Ecto neural progenitor cell (in vitro differentiated cells): ENCODE measurements at regions not wholly inside any gene's neighbourhood (a gene's known extent, or its start where the extent isn't known, plus 50 kb on each side); places are given as distances from the start of the nearest gene placed in this dataset.
"Not testable (repeated sequence)": the region's sequence is repeated elsewhere in the genome, so short reads cannot be mapped to it uniquely, and the experiment has no call there.

Experiments used
- DNase-seq: peaks from one replicate; pipeline ENCODE4 v3.0.0-alpha.2; 2018; ENCODE audit warnings: low spot score

GRCh38 chr4:181006499-181007260 is 1236.5 kb upstream of the TENM3 start:
- no peak for DNase-seq

- DNase-seq: no peak
Observed at GRCh38 chr4:181007751-181008150, 1235.5 kb upstream of the TENM3 start.

- DNase-seq: no peak
Observed at GRCh38 chr4:181008164-181008563, 1235.0 kb upstream of the TENM3 start.

GRCh38 chr4:181013162-181013561 is 1230.0 kb upstream of the TENM3 start:
- DNase-seq: no peak

- no peak for DNase-seq
Observed at GRCh38 chr4:181017038-181017437, 1226.2 kb upstream of the TENM3 start.

- DNase-seq: no peak
Observed at GRCh38 chr4:181018472-181018871, 1224.7 kb upstream of the TENM3 start.

- no peak for DNase-seq
Observed at GRCh38 chr4:181018913-181019312, 1224.3 kb upstream of the TENM3 start.

GRCh38 chr4:181020456-181020855 is 1222.7 kb upstream of the TENM3 start:
- DNase-seq: no peak

- DNase-seq: no peak
Observed at GRCh38 chr4:181021213-181021612, 1222.0 kb upstream of the TENM3 start.

GRCh38 chr4:181030135-181030921 is 1212.9 kb upstream of the TENM3 start:
- not testable (repeated sequence) for DNase-seq

GRCh38 chr4:181030961-181031360 is 1212.2 kb upstream of the TENM3 start:
- DNase-seq: no peak

GRCh38 chr4:181043486-181043885 is 1199.7 kb upstream of the TENM3 start:
- no peak for DNase-seq

GRCh38 chr4:181046809-181047208 is 1196.4 kb upstream of the TENM3 start:
- DNase-seq: no peak

- DNase-seq: no peak
Observed at GRCh38 chr4:181051931-181052330, 1191.3 kb upstream of the TENM3 start.

GRCh38 chr4:181061787-181062186 is 1181.4 kb upstream of the TENM3 start:
- DNase-seq: no peak

GRCh38 chr4:181063212-181063611 is 1180.0 kb upstream of the TENM3 start:
- no peak for DNase-seq

GRCh38 chr4:181077341-181077740 is 1165.9 kb upstream of the TENM3 start:
- DNase-seq: no peak

- no peak for DNase-seq
Observed at GRCh38 chr4:181078196-181078595, 1165.0 kb upstream of the TENM3 start.

- DNase-seq: no peak
Observed at GRCh38 chr4:181083757-181084361, 1159.3 kb upstream of the TENM3 start.

- no peak for DNase-seq
Observed at GRCh38 chr4:181085557-181085956, 1157.6 kb upstream of the TENM3 start.

GRCh38 chr4:181105487-181105886 is 1137.7 kb upstream of the TENM3 start:
- no peak for DNase-seq

- DNase-seq: no peak
Observed at GRCh38 chr4:181106398-181106797, 1136.8 kb upstream of the TENM3 start.

GRCh38 chr4:181108237-181108636 is 1135.0 kb upstream of the TENM3 start:
- DNase-seq: no peak
